Gastroesophageal sphincter (tissue), 4 donors: ENCODE measurements at regions not wholly inside any gene's neighbourhood (a gene's known extent, or its start where the extent isn't known, plus 50 kb on each side); places are given as distances from the start of the nearest gene placed in this dataset.

Experiments
- ATAC-seq: fragments of 150-250 bp; one replicate; pipeline ENCODE4 v1.9.1; 2016; ENCODE audit warnings: mild to moderate bottlenecking, moderate library complexity
- H3K27ac ChIP-seq, 4 donors: fragments of 200-600 bp; sonication (generic) in 3 of 4; 1 replicate in 3 of 4; 2 replicates in 1 of 4; pipeline ENCODE4 v1.5.1; 2016 to 2019
- H3K27me3 ChIP-seq: fragments of 200-600 bp; sonication (generic); one replicate; pipeline ENCODE4 v1.5.1; 2019
- H3K36me3 ChIP-seq, 2 donors: fragments of 200-600 bp; sonication (generic); one replicate each; pipeline ENCODE4 v1.5.1; 2019; ENCODE audit warnings: control low read depth in 1 of 2
- H3K4me1 ChIP-seq, 3 donors: fragments of 200-600 bp; sonication (generic); 1 replicate in 2 of 3; 2 replicates in 1 of 3; pipeline ENCODE4 v1.5.1; 2016 to 2019; ENCODE audit warnings: control low read depth in 2 of 3
- H3K4me3 ChIP-seq, 2 donors: fragments of 200-600 bp; sonication (generic); one replicate each; pipeline ENCODE4 v1.5.1; 2019; ENCODE audit warnings: mild to moderate bottlenecking in 1 of 2, moderate library complexity in 1 of 2
- H3K9me3 ChIP-seq, 3 donors: fragments of 200-600 bp; sonication (generic); one replicate each; pipeline ENCODE4 v1.5.1; 2017 to 2019; ENCODE audit warnings: control low read depth in 2 of 3
- CTCF ChIP-seq, 4 experiments: fragments of 200-600 bp in 2 of 4; fragments of 450-650 bp in 2 of 4; sonication (generic) in 1 of 4; IDR thresholded peaks; one replicate each; pipeline ENCODE4 v1.5.1; 2017 to 2019; ENCODE audit warnings: antibody characterized with exemption in 4 of 4, mild to moderate bottlenecking in 2 of 4, moderate library complexity in 2 of 4
- EP300 ChIP-seq: sonication (generic); formaldehyde crosslinking; IDR thresholded peaks from one replicate; pipeline ENCODE4 v1.6.1; 2017; ENCODE audit warnings: antibody characterized with exemption, mild to moderate bottlenecking
- POLR2A ChIP-seq, 2 donors: fragments of 450-650 bp; IDR thresholded peaks; one replicate each; pipeline ENCODE4 v1.6.1; 2017; ENCODE audit warnings: antibody characterized with exemption in 2 of 2, mild to moderate bottlenecking in 2 of 2, moderate library complexity in 1 of 2
- POLR2AphosphoS5 ChIP-seq: sonication (generic); formaldehyde crosslinking; IDR thresholded peaks from one replicate; pipeline ENCODE4 v1.6.1; 2017; ENCODE audit warnings: antibody characterized with exemption
- WGBS, 2 donors: methylation state at CpG; one replicate each; pipeline ENCODE4 v1.1.5; 2018; ENCODE audit warnings: low coverage in 1 of 2; 5-methylcytosine and 5-hydroxymethylcytosine counted together

DNA sequence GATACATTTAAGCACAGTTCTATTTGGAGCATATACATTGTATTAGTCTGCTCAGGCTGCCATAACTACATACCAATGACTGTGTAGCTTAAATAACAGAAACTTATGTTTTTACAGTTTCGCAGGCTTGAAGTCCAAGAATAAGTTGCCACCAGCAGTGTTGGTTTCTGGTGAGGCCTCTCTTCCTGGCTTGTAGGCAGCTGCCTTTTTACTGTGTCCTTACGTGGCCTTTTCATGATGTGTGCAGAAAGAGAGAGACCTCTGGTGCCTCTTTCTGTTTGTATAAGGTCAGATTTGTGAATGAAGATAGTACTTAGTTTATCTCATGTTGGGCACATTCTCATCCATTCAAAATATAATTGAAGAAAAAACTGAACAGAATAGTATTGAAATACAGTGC, 636.6 kb downstream of the FLRT2 start:
- no peaks in the 10 kb centered on the region for H3K4me1 ChIP-seq
- ATAC-seq, result no peak
- H3K36me3 ChIP-seq, result no peaks in the 10 kb centered on the region
- 58 to 65% methylated on average over 2 of the region's 2 CpGs for WGBS, 2 donors
- H3K4me3 ChIP-seq, result no peak overlapping the region
- H3K9me3 ChIP-seq, result no peaks in the 10 kb centered on the region
- TF ChIP-seq EP300 (no peak), CTCF (IDR thresholded peaks at IDR 0.05) (no peak), POLR2A (IDR thresholded peaks at IDR 0.05) (no peak), POLR2AphosphoS5 (no peak)
- no peak overlapping the region for H3K27ac ChIP-seq
- H3K27me3 ChIP-seq, result no peaks in the 10 kb centered on the region

- no peaks in the 10 kb centered on the region for H3K36me3 ChIP-seq
- no peaks in the 10 kb centered on the region for H3K4me1 ChIP-seq
- no peak overlapping the region for H3K4me3 ChIP-seq
- H3K27me3 ChIP-seq, result no peaks in the 10 kb centered on the region
- H3K9me3 ChIP-seq, result no peaks in the 10 kb centered on the region
- H3K27ac ChIP-seq, result no peak overlapping the region
- ATAC-seq, result no peak
- TF ChIP-seq POLR2AphosphoS5, result no peak
- TF ChIP-seq CTCF (IDR thresholded peaks at IDR 0.05), result no peak
- TF ChIP-seq POLR2A (IDR thresholded peaks at IDR 0.05), result no peak
- TF ChIP-seq EP300, result no peak
Observed at GRCh38 chr14:86153480-86153879, 623.5 kb downstream of the FLRT2 start.

GRCh38 chr14:86143248-86143647, 613.3 kb downstream of the FLRT2 start:
- ATAC-seq, result no peak
- Histone ChIP-seq H3K27me3 (no peaks in the 10 kb centered on the region), H3K27ac (no peak overlapping the region), H3K9me3 (no peaks in the 10 kb centered on the region), H3K4me1 (no peaks in the 10 kb centered on the region), H3K4me3 (no peak overlapping the region), H3K36me3 (no peaks in the 10 kb centered on the region)
- 55 to 71% methylated on average over 1 of the region's 1 CpG for WGBS, 2 donors
- TF ChIP-seq CTCF (IDR thresholded peaks at IDR 0.05), result no peak
- no peak for TF ChIP-seq POLR2AphosphoS5
- no peak for TF ChIP-seq EP300
- TF ChIP-seq POLR2A (IDR thresholded peaks at IDR 0.05), result no peak

DNA sequence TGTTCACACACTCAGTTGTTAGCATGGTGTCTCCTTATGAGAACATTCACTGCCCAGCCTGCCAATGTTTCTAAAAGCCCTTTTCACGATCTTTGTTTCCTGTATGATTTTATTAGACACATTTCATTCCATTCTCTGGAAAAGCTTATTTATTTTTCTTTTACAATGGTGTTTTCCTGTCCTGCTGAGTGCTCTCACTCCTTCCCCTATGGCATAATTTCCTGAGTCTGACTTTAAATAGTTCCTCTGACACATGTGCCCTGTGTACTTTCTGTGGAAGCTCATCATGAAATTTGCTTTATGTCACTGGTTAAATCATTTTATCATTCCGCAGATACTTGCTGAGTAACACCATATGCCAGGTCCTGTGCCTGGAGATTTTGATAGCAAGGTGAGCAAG, 612.0 kb downstream of the FLRT2 start:
- H3K4me3 ChIP-seq, result no peak overlapping the region
- no peak overlapping the region for H3K27ac ChIP-seq
- H3K9me3 ChIP-seq, result no peaks in the 10 kb centered on the region
- TF ChIP-seq CTCF (IDR thresholded peaks at IDR 0.05), result no peak
- TF ChIP-seq POLR2AphosphoS5, result no peak
- TF ChIP-seq POLR2A (IDR thresholded peaks at IDR 0.05), result no peak
- no peak for TF ChIP-seq EP300
- H3K4me1 ChIP-seq, result no peaks in the 10 kb centered on the region
- H3K36me3 ChIP-seq, result no peaks in the 10 kb centered on the region
- no peak for ATAC-seq
- H3K27me3 ChIP-seq, result no peaks in the 10 kb centered on the region
- WGBS, 2 donors, result 47 to 52% methylated on average over 2 of the region's 2 CpGs

DNA sequence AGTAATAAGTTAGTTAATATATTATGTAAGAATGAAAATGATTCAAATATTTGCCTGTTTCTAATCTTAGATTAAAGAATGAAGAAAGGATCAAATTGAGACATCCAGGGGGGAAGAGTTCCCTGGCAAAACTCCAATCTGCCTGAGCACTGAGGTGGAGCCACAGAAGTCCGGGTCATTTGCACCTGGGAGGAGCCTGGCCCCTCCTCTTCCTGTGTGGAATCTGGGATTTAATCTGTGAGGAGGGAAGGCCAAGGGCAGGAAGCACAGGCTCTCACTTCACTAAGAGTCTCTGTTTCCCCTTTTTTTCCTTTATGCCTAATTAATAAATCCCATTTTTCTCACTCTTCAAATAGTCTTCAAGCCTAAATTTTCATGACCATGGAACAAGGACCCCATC, 599.5 kb downstream of the FLRT2 start:
- no peaks in the 10 kb centered on the region for H3K4me1 ChIP-seq
- ATAC-seq, result no peak
- no peak overlapping the region for H3K4me3 ChIP-seq
- H3K9me3 ChIP-seq, result no peaks in the 10 kb centered on the region
- no peak overlapping the region for H3K27ac ChIP-seq
- H3K27me3 ChIP-seq, result no peaks in the 10 kb centered on the region
- WGBS, 2 donors, result 43 to 86% methylated on average over 1 of the region's 1 CpG
- TF ChIP-seq CTCF (IDR thresholded peaks at IDR 0.05) (no peak), EP300 (no peak), POLR2AphosphoS5 (no peak), POLR2A (IDR thresholded peaks at IDR 0.05) (no peak)
- H3K36me3 ChIP-seq, result no peaks in the 10 kb centered on the region
